Thoracic aorta (tissue), 2 donors: ENCODE measurements at regions not wholly inside any gene's neighbourhood (a gene's known extent, or its start where the extent isn't known, plus 50 kb on each side); places are given as distances from the start of the nearest gene placed in this dataset.

Experiments used
- ATAC-seq: fragments of 150-250 bp; one replicate; pipeline ENCODE4 v1.8.0; 2017; ENCODE audit warnings: low read depth; ENCODE audit not compliant: insufficient number of reproducible peaks, low FRiP score
- DNase-seq: peaks from one replicate; pipeline ENCODE4 v3.0.0-alpha.2; 2020; ENCODE audit warnings: low spot score
- H3K27ac ChIP-seq, 2 donors: fragments of 200-600 bp; sonication (generic); 1 replicate in 1 of 2; 2 replicates in 1 of 2; pipeline ENCODE4 v1.5.1; 2016; ENCODE audit warnings: mild to moderate bottlenecking in 2 of 2, moderate library complexity in 2 of 2
- H3K27me3 ChIP-seq: fragments of 200-600 bp; sonication (generic); replicated peaks from 2 replicates; pipeline ENCODE4 v1.6.0; 2016; ENCODE audit warnings: mild to moderate bottlenecking; ENCODE audit not compliant: insufficient read depth
- H3K36me3 ChIP-seq: fragments of 200-600 bp; sonication (generic); one replicate; pipeline ENCODE4 v1.5.1; 2016
- H3K4me1 ChIP-seq, 2 donors: fragments of 200-600 bp; sonication (generic); 1 replicate in 1 of 2; 2 replicates in 1 of 2; pipeline versions ENCODE4 v1.5.1 to v1.6.0; 2016; ENCODE audit warnings: low read depth in 2 of 2, mild to moderate bottlenecking in 1 of 2; ENCODE audit not compliant: control insufficient read depth in 1 of 2
- H3K4me3 ChIP-seq: fragments of 200-600 bp; sonication (generic); 2 replicates; pipeline ENCODE4 v1.5.1; 2016; ENCODE audit warnings: mild to moderate bottlenecking
- H3K9me3 ChIP-seq: fragments of 200-600 bp; sonication (generic); 2 replicates; pipeline ENCODE4 v1.5.1; 2016
- CTCF ChIP-seq: fragments of 200-600 bp; sonication (generic); IDR thresholded peaks from one replicate; pipeline ENCODE4 v1.5.1; 2019; ENCODE audit warnings: antibody characterized with exemption

- no peak overlapping the region for H3K4me3 ChIP-seq
- no peak for TF ChIP-seq CTCF
- H3K36me3 ChIP-seq, result no peaks in the 10 kb centered on the region
- DNase-seq, result no peak
- ATAC-seq, result no peak
- H3K4me1 ChIP-seq, result no peaks in the 10 kb centered on the region
- no peaks in the 10 kb centered on the region for H3K27me3 ChIP-seq
- no peak overlapping the region for H3K27ac ChIP-seq
- no peaks in the 10 kb centered on the region for H3K9me3 ChIP-seq
These were observed 104.1 kb downstream of the SEC16B start for GRCh38 chr1:177865807-177866206.

- no peak for TF ChIP-seq CTCF
- Histone ChIP-seq H3K36me3 (no peaks in the 10 kb centered on the region), H3K27me3 (no peaks in the 10 kb centered on the region), H3K9me3 (no peaks in the 10 kb centered on the region), H3K4me1 (no peaks in the 10 kb centered on the region), H3K27ac (no peak overlapping the region), H3K4me3 (no peak overlapping the region)
- no peak for DNase-seq
- ATAC-seq, result no peak
These were observed 105.1 kb downstream of the SEC16B start for GRCh38 chr1:177864538-177865305.

- H3K36me3 ChIP-seq, result no peaks in the 10 kb centered on the region
- no peak for ATAC-seq
- H3K27me3 ChIP-seq, result no peaks in the 10 kb centered on the region
- TF ChIP-seq CTCF, result no peak
- H3K9me3 ChIP-seq, result no peaks in the 10 kb centered on the region
- H3K4me3 ChIP-seq, result no peak overlapping the region
- H3K4me1 ChIP-seq, result no peaks in the 10 kb centered on the region
- no peak for DNase-seq
- no peak overlapping the region for H3K27ac ChIP-seq
These were observed 106.1 kb downstream of the SEC16B start for GRCh38 chr1:177863796-177864195.

GRCh38 chr1:177862916-177863315 is 106.9 kb downstream of the SEC16B start:
- Histone ChIP-seq H3K27me3 (no peaks in the 10 kb centered on the region), H3K9me3 (no peaks in the 10 kb centered on the region), H3K27ac (no peak overlapping the region), H3K4me3 (no peak overlapping the region), H3K36me3 (no peaks in the 10 kb centered on the region), H3K4me1 (no peaks in the 10 kb centered on the region)
- DNase-seq, result no peak
- no peak for TF ChIP-seq CTCF
- ATAC-seq, result no peak

GRCh38 chr1:177859572-177859971 is 110.3 kb downstream of the SEC16B start:
- Histone ChIP-seq H3K4me3 (no peak overlapping the region), H3K27me3 (no peaks in the 10 kb centered on the region), H3K9me3 (no peaks in the 10 kb centered on the region), H3K4me1 (no peaks in the 10 kb centered on the region), H3K36me3 (no peaks in the 10 kb centered on the region), H3K27ac (no peak overlapping the region)
- DNase-seq, result no peak
- no peak for ATAC-seq
- no peak for TF ChIP-seq CTCF
